Endothelial cell of umbilical vein (primary cell): ENCODE measurements at regions not wholly inside any gene's neighbourhood (a gene's known extent, or its start where the extent isn't known, plus 50 kb on each side); places are given as distances from the start of the nearest gene placed in this dataset.

Source experiments
- BruUV-seq: library from RNA; stranded (reverse); fragments of 400-500 nt; replicated peaks from 2 replicates; lab custom pipeline; 2021; lab: Mats Ljungman, UMichigan
- CTCF ChIA-PET: fragments of 300-600, 350-600 bp; sonication (Branson Sonifier 250); formaldehyde crosslinking; loops from one replicate; lab custom pipeline; 2021; ENCODE audit warnings: antibody characterized with exemption, inconsistent platforms; lab: Charles Lee
- POLR2A ChIA-PET: fragments of 300-600, 350-600 bp; sonication (Branson Sonifier 250); formaldehyde crosslinking; loops from one replicate; lab custom pipeline; 2021; ENCODE audit warnings: antibody characterized with exemption, inconsistent platforms; lab: Charles Lee
- DNase-seq: peaks from one replicate; pipeline ENCODE4 v3.0.0-alpha.2; 2011; ENCODE audit warnings: low read depth, low spot score
- FAIRE-seq: peaks from 2 replicates; lab custom pipeline; 2011; peaks lifted over from hg19 to GRCh38; lab: Jason Lieb, UNC
- H2AFZ ChIP-seq: 2 replicates; pipeline ENCODE4 v1.6.0; 2012; ENCODE audit warnings: low read depth, low read length, control low read depth, inconsistent platforms
- H3K27ac ChIP-seq: 2 replicates; pipeline ENCODE4 v1.5.1; 2011; ENCODE audit warnings: low read depth, mild to moderate bottlenecking, control low read depth, low read length, moderate library complexity; ENCODE audit not compliant: insufficient read depth
- H3K27me3 ChIP-seq, 2 experiments: 2 replicates each; pipeline versions ENCODE4 v1.6.0 to v1.6.1; 2011; ENCODE audit warnings: low read length in 2 of 2, mixed read lengths in 1 of 2; ENCODE audit not compliant: control insufficient read depth in 2 of 2, insufficient read depth in 2 of 2
- H3K36me3 ChIP-seq, 2 experiments: 2 replicates in 1 of 2; 3 replicates in 1 of 2; pipeline ENCODE4 v1.5.1; 2011; ENCODE audit warnings: low read length in 2 of 2, mild to moderate bottlenecking in 1 of 2, moderate library complexity in 1 of 2; ENCODE audit not compliant: control insufficient read depth in 2 of 2, insufficient read depth in 2 of 2; ENCODE audit errors: extremely low read depth in 1 of 2
- H3K4me1 ChIP-seq: 3 replicates; pipeline ENCODE4 v1.5.1; 2011; ENCODE audit warnings: mild to moderate bottlenecking, low read length; ENCODE audit not compliant: control insufficient read depth, insufficient read depth; ENCODE audit errors: extremely low read depth
- H3K4me2 ChIP-seq: 2 replicates; pipeline ENCODE4 v1.6.1; 2011; ENCODE audit warnings: low read length, control low read depth, mixed read lengths; ENCODE audit not compliant: insufficient read depth
- H3K4me3 ChIP-seq, 3 experiments: fragments of 200-600 bp in 1 of 3; sonication (generic), shearing (Covaris generic) in 1 of 3; replicated peaks in 1 of 3; 2 replicates each; pipeline ENCODE4 v1.5.1; 2011 to 2016; ENCODE audit warnings: control low read depth in 3 of 3, low read length in 3 of 3, mild to moderate bottlenecking in 2 of 3, inconsistent platforms in 1 of 3, low read depth in 1 of 3, moderate library complexity in 1 of 3; ENCODE audit not compliant: insufficient read depth in 1 of 3
- H3K79me2 ChIP-seq: 2 replicates; pipeline ENCODE4 v1.6.0; 2012; ENCODE audit warnings: low read length, inconsistent platforms; ENCODE audit not compliant: control insufficient read depth, insufficient read depth
- H3K9ac ChIP-seq: replicated peaks from 2 replicates; pipeline ENCODE3; 2011; ENCODE audit warnings: low read length, control low read depth; ENCODE audit not compliant: insufficient read depth; ENCODE audit errors: extremely low read depth
- H3K9me1 ChIP-seq: replicated peaks from 3 replicates; pipeline ENCODE4 v1.6.0; 2011; ENCODE audit warnings: mild to moderate bottlenecking, low read length; ENCODE audit not compliant: control insufficient read depth, insufficient read depth; ENCODE audit errors: extremely low read depth
- H3K9me3 ChIP-seq: replicated peaks from 2 replicates; pipeline ENCODE4 v1.5.1; 2012; ENCODE audit warnings: low read length, inconsistent platforms; ENCODE audit not compliant: control insufficient read depth, insufficient read depth
- H4K20me1 ChIP-seq: replicated peaks from 2 replicates; pipeline ENCODE3; 2011; ENCODE audit warnings: mild to moderate bottlenecking, low read length; ENCODE audit not compliant: control insufficient read depth, insufficient read depth; ENCODE audit errors: extremely low read depth
- EZH2 ChIP-seq: IDR thresholded peaks from 2 replicates; pipeline ENCODE4 v1.6.1; 2012; ENCODE audit warnings: borderline replicate concordance, low read depth, mild to moderate bottlenecking, moderate library complexity, low read length, inconsistent platforms; ENCODE audit not compliant: severe bottlenecking
- FOS ChIP-seq: IDR thresholded peaks from 2 replicates; pipeline ENCODE4 v1.6.1; 2011; ENCODE audit warnings: mild to moderate bottlenecking, low read length, moderate library complexity, borderline replicate concordance; ENCODE audit not compliant: insufficient read depth
- GATA2 ChIP-seq: IDR thresholded peaks from 2 replicates; pipeline ENCODE4 v1.7.0; 2011; ENCODE audit warnings: low read depth, mild to moderate bottlenecking, moderate library complexity, mixed read lengths, low read length; ENCODE audit not compliant: insufficient read length, insufficient read depth
- JUN ChIP-seq: IDR thresholded peaks from 2 replicates; pipeline ENCODE4 v1.6.1; 2011; ENCODE audit warnings: borderline replicate concordance, low read depth; ENCODE audit not compliant: insufficient read length, insufficient read depth
- MYC ChIP-seq: IDR thresholded peaks from one replicate; pipeline ENCODE4 v1.6.1; 2011; ENCODE audit warnings: mild to moderate bottlenecking, low read depth, low read length
- POLR2A ChIP-seq: IDR thresholded peaks from 2 replicates; pipeline ENCODE4 v1.6.1; 2012; ENCODE audit warnings: low read depth, mild to moderate bottlenecking, control low read depth, low read length
- POLR2AphosphoS5 ChIP-seq: IDR thresholded peaks from 2 replicates; pipeline ENCODE4 v1.6.1; 2012; ENCODE audit warnings: low read depth, mild to moderate bottlenecking, control low read depth, low read length, moderate library complexity; ENCODE audit not compliant: insufficient read depth
- dilution Hi-C: fragments of 300-500 bp; cut with MboI; formaldehyde crosslinking; loops from one replicate; pipeline ENCODE4 v1.15.0; 2019; ENCODE audit warnings: low sequenced_read_pairs; ENCODE audit not compliant: extremely low pct_ligation_motif_present
- intact Hi-C: fragments of 100-400 bp; cut with micrococcal nuclease; formaldehyde crosslinking; loops from one replicate; pipeline ENCODE4 v1.10.0; 2022
- TF ChIP-seq, protein P1 (sequence below), 2 donors: IDR thresholded peaks; 1 replicate in 1 of 2; 2 replicates in 1 of 2; pipeline ENCODE4 v1.5.1; 2011; ENCODE audit warnings: low read length in 2 of 2, mild to moderate bottlenecking in 2 of 2, moderate library complexity in 2 of 2, control low read depth in 1 of 2, inconsistent platforms in 1 of 2, low read depth in 1 of 2; ENCODE audit not compliant: insufficient read depth in 1 of 2; ENCODE audit errors: extremely low read depth in 1 of 2
- TF ChIP-seq, protein P2 (sequence below): IDR thresholded peaks from 2 replicates; pipeline ENCODE4 v1.6.1; 2011; ENCODE audit not compliant: insufficient read depth, insufficient read length

DNA sequence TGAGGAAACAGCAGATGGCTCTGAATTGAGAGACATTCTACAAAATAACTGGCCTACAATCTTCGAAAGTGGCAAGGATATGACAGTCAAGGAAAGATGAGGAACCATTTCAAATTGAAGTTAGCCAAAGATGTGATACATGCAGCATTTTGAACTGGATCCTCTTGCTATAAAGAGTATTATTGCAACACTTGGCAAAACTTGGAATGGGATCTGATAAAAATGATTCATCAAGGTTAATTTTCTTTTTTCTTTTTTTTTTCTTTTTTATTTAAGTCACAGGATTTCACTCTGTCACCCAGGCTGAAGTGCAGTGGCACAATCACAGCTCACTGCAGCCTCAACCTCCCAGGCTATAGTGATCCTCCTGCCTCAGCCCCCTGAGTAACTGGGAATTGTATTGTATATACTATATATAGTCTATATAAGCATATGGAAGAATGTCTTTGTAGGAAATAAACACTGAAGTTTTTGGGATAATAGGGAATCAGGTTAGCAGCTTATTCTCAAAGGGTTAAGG lies 49.8 kb upstream of the GJA8 start:
- Histone ChIP-seq H3K4me1 (peaks cover 42% of the 10 kb centered on the region), H2AFZ (no peak overlapping the region), H3K27me3 (no peaks in the 10 kb centered on the region), H3K4me3 (no peak overlapping the region), H3K4me2 (no peak overlapping the region), H3K9me1 (no peaks in the 10 kb centered on the region), H3K36me3 (no peaks in the 10 kb centered on the region), H3K79me2 (no peaks in the 10 kb centered on the region), H3K27ac (no peak overlapping the region), H4K20me1 (no peaks in the 10 kb centered on the region), H3K9me3 (no peaks in the 10 kb centered on the region), H3K9ac (no peak overlapping the region)
- intact Hi-C loops, result no loop called here
- DNase-seq (no peak), FAIRE-seq (no peak)
- dilution Hi-C loops, result no loop called here
- ChIA-PET CTCF (interaction anchor here (1.4 kb wide), 1 partner anchor 12 kb away, joined by 4 read pairs; no protein-coding TSS in a partner anchor), POLR2A (no interaction called here)
- TF ChIP-seq MYC, result no peak
- no peak for TF ChIP-seq FOS
- TF ChIP-seq, protein P1, sequence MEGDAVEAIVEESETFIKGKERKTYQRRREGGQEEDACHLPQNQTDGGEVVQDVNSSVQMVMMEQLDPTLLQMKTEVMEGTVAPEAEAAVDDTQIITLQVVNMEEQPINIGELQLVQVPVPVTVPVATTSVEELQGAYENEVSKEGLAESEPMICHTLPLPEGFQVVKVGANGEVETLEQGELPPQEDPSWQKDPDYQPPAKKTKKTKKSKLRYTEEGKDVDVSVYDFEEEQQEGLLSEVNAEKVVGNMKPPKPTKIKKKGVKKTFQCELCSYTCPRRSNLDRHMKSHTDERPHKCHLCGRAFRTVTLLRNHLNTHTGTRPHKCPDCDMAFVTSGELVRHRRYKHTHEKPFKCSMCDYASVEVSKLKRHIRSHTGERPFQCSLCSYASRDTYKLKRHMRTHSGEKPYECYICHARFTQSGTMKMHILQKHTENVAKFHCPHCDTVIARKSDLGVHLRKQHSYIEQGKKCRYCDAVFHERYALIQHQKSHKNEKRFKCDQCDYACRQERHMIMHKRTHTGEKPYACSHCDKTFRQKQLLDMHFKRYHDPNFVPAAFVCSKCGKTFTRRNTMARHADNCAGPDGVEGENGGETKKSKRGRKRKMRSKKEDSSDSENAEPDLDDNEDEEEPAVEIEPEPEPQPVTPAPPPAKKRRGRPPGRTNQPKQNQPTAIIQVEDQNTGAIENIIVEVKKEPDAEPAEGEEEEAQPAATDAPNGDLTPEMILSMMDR (IDR thresholded peaks at IDR 0.05; ENCODE audit: extremely low read depth in 1 of 2, insufficient read depth in 1 of 2, low read depth in 1 of 2, low read length in 2 of 2), result no peak
- no peak for TF ChIP-seq POLR2AphosphoS5
- no peak for TF ChIP-seq EZH2
- TF ChIP-seq GATA2, result no peak
- TF ChIP-seq POLR2A, result no peak
- TF ChIP-seq, protein P2, sequence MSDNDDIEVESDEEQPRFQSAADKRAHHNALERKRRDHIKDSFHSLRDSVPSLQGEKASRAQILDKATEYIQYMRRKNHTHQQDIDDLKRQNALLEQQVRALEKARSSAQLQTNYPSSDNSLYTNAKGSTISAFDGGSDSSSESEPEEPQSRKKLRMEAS, result no peak
- no peak for TF ChIP-seq JUN
- BruUV-seq, result no TSS peak
